Stimulated activated CD4-positive, alpha-beta T cell treated with anti-CD3 and anti-CD28 coated beads, Interleukin-1b, Interleukin-23, amount 100 ng/mL, for 24 hours (primary cell): ENCODE measurements at regions not wholly inside any gene's neighbourhood (a gene's known extent, or its start where the extent isn't known, plus 50 kb on each side); places are given as distances from the start of the nearest gene placed in this dataset.

Experiments used
- DNase-seq, 4 experiments: peaks; one replicate each; pipeline ENCODE4 v3.0.0-alpha.2; 2020; ENCODE audit warnings: low read depth in 4 of 4, low spot score in 1 of 4

DNA sequence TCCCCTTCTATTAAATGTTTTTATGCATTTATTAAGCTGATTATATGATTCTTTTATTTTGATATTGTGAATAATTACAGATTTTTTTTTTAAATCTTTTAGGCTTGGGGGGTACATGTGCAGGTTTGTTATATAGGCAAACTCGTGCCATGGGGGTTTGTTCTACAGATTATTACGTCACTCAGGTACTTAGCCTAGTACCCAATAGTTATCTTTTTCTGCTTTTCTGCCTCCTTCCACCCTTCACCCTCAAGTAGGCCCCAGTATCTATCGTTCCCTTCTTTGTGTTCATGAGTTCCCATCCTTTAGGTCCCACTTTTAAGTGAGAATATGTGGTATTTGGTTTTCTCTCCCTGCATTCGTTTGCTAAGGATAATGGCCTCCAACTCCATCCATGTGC, 92.2 kb upstream of the CWC22 start:
- DNase-seq = no peak

DNA sequence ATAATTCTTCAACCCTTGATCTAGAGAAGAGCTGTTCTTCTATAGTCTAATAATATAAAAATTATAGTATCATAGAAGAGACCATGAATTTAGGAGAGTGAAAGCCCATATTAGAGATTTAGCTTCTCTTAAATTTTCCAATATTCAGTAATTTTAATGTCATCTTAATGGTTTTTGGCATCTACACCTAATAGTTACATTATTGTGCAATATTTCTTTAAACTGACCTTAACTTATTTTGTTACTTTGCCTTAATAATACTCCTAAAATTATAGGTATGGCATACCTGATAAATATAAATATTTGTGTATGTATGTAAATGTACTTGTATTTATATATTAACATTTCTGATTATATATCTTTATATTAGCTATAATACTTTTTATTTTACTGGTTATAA, 78.0 kb upstream of the CWC22 start:
- DNase-seq = no peak

DNA sequence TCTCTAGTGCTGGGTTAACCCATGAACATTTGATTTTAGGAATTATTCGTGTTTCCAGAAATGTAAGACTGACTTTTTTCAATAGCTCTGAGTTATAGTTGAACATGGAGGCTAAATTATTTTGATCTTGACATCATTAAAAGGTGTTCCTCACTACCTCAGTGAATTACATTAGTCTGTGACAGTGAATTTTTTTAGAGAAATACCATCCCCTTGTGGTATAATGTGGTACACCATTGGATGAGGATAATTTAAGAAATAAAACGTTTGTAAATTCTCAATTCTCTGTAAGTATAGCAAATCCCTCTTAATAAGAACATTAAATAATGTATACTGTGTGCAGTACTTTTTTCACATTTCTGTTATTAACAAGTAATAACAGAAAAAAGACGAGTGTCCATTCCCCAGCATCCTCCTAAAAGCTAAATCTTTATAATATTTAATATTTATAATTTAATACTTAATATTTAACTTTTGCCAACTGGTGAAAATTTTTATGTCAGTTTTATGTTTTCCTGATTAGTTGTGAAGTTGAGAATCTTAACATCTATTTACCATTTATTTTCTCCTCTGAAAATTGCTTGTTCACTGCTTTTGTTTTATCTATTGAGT, 70.3 kb upstream of the CWC22 start:
- DNase-seq = no peak

DNA sequence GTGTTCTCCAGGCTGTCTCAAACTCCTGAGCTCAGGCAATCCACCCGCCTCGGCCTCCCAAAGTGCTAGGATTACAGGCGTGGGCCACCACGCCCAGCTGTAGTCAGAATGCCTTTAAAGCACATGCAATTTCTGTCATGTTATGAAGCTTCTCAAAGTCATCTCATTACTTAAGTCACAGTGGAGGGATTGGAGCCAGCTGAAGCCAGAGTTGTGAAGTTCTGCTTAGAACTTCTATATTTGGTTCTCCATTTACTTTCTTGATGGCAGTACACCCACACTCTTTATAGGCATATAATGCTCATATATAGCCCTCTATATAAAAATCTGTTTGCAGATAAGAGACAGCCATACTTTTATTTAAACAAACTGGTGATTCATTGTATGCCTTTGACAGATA, 68.8 kb upstream of the CWC22 start:
- no peak for DNase-seq

DNA sequence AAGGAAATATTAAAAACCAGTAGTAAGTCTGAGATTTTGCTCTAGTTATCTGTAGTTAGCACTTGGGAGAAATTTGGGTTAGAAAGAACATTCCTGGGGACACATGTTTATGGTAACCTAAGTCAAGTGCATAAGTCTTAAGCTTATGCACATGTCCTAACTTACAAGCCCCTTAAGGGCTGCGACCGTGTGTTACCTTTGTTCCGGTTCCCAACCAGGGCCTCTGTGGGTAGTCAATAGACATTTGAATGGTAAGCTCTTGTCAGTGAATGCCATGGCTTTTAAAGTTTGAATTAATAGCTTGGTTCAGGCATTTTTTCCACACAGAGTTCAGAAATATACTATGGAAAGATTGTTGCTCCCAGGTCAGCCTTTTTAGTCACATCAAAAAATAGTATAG, 64.7 kb upstream of the CWC22 start:
- DNase-seq = no peak

DNA sequence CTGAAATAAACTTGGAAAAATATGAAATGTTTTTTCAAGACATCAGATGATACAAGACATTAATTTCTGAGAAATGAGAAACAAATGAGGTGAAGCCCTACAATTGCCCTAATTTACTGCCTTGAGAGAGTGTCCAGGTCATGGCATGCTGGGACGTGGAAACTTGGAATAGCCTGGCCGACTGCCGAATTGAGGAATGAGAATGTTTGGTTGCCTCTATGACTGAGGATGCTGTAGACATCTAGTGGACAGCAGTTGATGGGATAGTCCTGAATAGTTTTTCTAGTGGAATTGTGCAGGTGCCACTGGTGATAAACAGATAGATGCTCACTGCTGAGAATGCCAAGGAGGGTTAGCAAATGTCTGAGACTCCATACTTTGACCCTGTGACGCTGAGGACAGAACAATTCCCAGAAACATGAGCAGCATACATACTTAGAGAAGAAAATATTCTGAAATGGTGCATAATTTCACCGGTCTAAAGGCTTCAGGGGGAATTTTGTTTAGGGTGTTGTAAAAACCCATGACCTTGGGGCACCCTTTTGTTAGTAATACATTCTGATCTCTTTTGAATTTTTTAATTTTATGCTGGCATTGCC, 56.5 kb upstream of the CWC22 start:
- no peak for DNase-seq

DNA sequence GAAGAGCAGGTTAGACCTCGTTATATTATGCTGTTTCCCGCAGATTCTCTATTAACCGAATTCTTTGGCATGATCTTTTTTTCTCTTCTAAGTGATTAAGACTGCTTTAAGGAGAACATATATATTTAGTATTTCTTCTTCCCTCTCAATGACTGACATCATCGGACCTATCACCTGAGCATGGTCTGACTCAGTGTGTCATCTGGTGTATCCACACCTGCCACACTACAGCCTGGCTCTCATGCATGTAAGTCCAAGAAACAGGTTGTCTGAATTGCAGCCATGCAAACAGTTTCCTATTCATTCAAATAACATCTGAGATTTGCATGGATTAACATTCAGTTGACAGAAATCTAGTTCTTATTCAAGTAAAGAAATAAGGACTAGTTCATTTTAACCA, 55.1 kb upstream of the CWC22 start:
- DNase-seq = no peak

DNA sequence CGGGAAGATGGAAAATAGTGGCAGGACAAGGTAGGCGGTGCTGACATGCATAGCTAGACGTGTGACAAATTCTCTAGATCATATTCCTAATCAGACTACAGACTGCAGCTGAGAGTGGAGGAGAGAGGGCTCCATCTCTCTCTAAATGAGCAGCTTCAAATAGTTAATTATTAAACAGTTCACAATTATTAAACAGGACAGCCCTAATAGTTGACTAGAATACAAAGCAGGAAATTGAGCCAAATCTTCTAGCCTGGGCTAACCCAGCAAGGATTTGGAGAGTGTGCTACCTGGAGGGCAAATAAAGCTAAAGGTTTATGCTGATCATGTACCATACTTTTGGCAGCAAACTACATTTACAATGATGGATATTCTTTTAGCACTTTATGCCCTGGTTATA, 54.4 kb upstream of the CWC22 start:
- no peak for DNase-seq

DNA sequence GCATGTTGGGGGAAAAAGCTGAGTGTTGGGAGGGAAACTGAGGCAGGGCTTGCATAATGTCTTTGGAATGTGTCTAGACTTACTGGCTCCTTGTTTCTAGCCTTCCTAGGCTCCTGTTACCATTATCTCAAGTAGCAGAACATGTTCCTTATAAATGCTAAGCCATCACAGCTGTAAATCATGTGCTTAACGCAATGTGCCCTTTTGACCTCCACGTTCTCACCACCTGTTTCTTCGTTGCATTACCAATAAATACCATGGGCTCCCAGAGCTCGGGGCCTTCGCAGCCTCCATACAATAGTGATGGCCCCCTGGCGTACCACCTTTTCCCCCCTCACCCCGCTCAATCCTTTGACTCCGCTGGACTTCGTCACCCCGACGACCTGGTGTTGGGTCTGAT, 54.0 kb upstream of the CWC22 start:
- DNase-seq = no peak

DNA sequence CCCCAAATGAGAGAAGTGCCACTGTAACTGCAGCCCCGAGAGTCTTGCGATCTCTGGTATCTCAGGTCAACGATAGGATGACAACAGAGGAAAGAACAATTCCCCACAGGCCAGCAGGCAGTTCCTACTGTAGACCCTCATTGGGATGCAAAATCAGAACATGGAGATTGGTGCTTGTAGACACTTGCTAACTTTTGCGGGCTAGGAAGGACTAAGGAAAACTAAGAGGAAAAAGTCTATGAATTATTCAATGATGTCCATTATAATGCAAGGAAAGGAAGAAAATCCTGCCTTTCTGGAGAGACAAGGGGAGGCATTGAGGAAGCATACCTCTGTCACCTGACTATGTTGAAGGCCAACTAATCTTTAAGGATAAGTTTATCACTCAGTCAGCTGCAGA, 51.9 kb upstream of the CWC22 start:
- no peak for DNase-seq

DNA sequence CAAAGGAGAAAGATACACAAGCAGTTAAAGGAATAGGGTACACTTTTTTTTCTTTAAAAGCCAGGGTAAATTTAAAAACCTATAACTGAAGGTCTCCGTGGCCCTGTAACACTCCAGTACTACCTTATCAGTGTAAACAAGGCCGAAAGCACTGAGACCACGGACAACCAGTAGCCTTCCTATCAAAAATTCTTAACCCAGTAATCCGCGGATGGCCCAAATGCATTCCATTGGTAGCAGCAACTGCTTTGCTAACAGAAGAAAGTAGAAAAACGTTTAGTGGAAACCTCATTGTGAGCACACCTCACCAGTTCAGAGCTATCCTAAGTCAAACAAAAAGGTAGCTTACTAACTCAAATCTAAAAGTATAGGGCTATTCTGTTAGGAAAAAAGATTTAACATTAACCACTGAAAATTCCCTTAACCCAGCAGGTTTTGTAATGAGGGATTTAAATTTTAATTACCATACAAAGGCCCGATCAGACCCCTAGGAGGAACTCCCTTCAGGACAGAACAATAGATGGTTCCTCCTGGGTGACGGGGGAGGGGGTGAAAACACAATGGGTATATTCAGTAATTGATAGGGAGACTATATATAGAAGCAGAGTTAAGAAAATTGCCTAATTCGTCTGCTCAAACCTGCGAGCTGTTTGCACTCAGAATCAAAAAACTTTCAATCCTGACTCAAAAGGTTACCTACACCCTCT, 50.8 kb upstream of the CWC22 start:
- no peak for DNase-seq
